OCI-LY7 (cell line): ENCODE measurements at regions not wholly inside any gene's neighbourhood (a gene's known extent, or its start where the extent isn't known, plus 50 kb on each side); places are given as distances from the start of the nearest gene placed in this dataset.

ENCODE experiments used
- BruUV-seq: library from RNA; stranded (reverse); fragments of 400-500 nt; replicated peaks from 2 replicates; lab custom pipeline; 2021; lab: Mats Ljungman, UMichigan
- CTCF ChIA-PET: fragments of 300-600 bp; sonication (Branson Sonifier 250); formaldehyde crosslinking; loops from one replicate; lab custom pipeline; 2022; ENCODE audit warnings: antibody characterized with exemption; ENCODE audit not compliant: unreplicated experiment; lab: Charles Lee
- POLR2A ChIA-PET: fragments of 300-600 bp; sonication (Branson Sonifier 250); formaldehyde crosslinking; loops from one replicate; lab custom pipeline; 2022; ENCODE audit warnings: antibody characterized with exemption; lab: Charles Lee
- DNase-seq: peaks from one replicate; pipeline ENCODE4 v3.0.0-alpha.2; 2015; ENCODE audit warnings: low spot score
- H2AFZ ChIP-seq: fragments of 200-600 bp; sonication (generic), shearing (Covaris generic); 2 replicates; pipeline ENCODE4 v1.6.1; 2014; ENCODE audit warnings: mild to moderate bottlenecking, antibody characterized with exemption, low read length, moderate library complexity
- H3K27ac ChIP-seq: fragments of 200-600 bp; sonication (generic); 2 replicates; pipeline ENCODE4 v1.5.1; 2014; ENCODE audit warnings: mixed run types, low read depth, mild to moderate bottlenecking, moderate library complexity, low read length, inconsistent platforms; ENCODE audit not compliant: poor library complexity, severe bottlenecking
- H3K36me3 ChIP-seq: fragments of 200-600 bp; sonication (generic); 2 replicates; pipeline ENCODE4 v1.6.1; 2014; ENCODE audit warnings: mild to moderate bottlenecking, antibody characterized with exemption, low read length, moderate library complexity, mixed read lengths; ENCODE audit not compliant: insufficient read depth
- H3K4me1 ChIP-seq: fragments of 200-600 bp; sonication (generic); 2 replicates; pipeline ENCODE4 v1.5.1; 2014; ENCODE audit warnings: mild to moderate bottlenecking, low read length; ENCODE audit not compliant: insufficient read depth, poor library complexity, severe bottlenecking
- H3K4me2 ChIP-seq: fragments of 200-600 bp; sonication (generic); 2 replicates; pipeline ENCODE4 v1.6.1; 2014; ENCODE audit warnings: mild to moderate bottlenecking, low read length
- H3K4me3 ChIP-seq: fragments of 200-600 bp; sonication (generic); 2 replicates; pipeline ENCODE4 v1.5.1; 2014; ENCODE audit warnings: mild to moderate bottlenecking, low read depth, low read length; ENCODE audit not compliant: poor library complexity, severe bottlenecking
- H3K79me2 ChIP-seq: fragments of 200-600 bp; sonication (generic); 2 replicates; pipeline ENCODE4 v1.6.1; 2016; ENCODE audit warnings: low read depth, mild to moderate bottlenecking, low read length, moderate library complexity, mixed read lengths; ENCODE audit not compliant: insufficient read depth
- H3K9me2 ChIP-seq: fragments of 200-600 bp; sonication (generic); 2 replicates; pipeline ENCODE4 v1.6.1; 2016; ENCODE audit warnings: mild to moderate bottlenecking, low read length, mixed read lengths; ENCODE audit not compliant: insufficient read depth
- H3K9me3 ChIP-seq: fragments of 200-600 bp; sonication (generic); 2 replicates; pipeline ENCODE4 v1.6.1; 2014; ENCODE audit warnings: mild to moderate bottlenecking, mixed run types, low read length, mixed read lengths
- H4K20me1 ChIP-seq: fragments of 200-600 bp; sonication (generic); 2 replicates; pipeline ENCODE4 v1.6.1; 2014; ENCODE audit warnings: mild to moderate bottlenecking, antibody characterized with exemption, low read length, moderate library complexity, mixed read lengths; ENCODE audit not compliant: insufficient read depth
- CTCF ChIP-seq: fragments of 200-600 bp; sonication (generic); conservative IDR thresholded peaks from 2 replicates; pipeline ENCODE4 v1.5.1; 2014; ENCODE audit warnings: mild to moderate bottlenecking, antibody characterized with exemption, low read length, moderate library complexity, mixed read lengths
- EZH2phosphoT487 ChIP-seq: fragments of 200-600 bp; sonication (generic); IDR thresholded peaks from 2 replicates; pipeline ENCODE4 v1.6.1; 2018; ENCODE audit warnings: low read depth, borderline replicate concordance, mild to moderate bottlenecking, mixed run types, antibody characterized with exemption, low read length, moderate library complexity, mixed read lengths
- intact Hi-C: fragments of 100-400 bp; cut with micrococcal nuclease; formaldehyde crosslinking; loops from one replicate; pipeline ENCODE4 v1.10.0; 2022; ENCODE audit not compliant: unreplicated experiment

DNA sequence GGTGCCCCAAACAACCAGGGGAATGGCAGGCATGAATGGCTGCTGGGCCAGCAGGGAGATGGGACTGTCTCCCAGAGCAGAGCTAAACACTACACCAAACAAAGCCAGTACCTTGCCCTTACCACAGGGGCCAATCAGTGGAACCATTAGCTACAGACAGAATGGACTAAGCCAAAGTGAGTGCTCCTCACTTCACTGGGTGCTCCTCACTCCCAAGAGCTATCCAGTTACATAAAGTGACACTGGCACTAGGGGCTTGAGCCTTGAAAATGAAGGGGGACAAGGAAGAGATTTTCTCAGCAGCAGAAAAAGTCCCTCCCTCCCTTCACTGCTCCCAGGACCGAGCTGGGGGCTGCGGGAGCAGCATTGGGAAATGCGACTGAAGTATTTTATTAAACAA lies 110.9 kb upstream of the SHB start:
- Histone ChIP-seq H4K20me1 (no peaks in the 10 kb centered on the region), H3K4me3 (no peak overlapping the region), H3K4me1 (no peaks in the 10 kb centered on the region), H3K79me2 (no peaks in the 10 kb centered on the region), H2AFZ (no peak overlapping the region), H3K4me2 (no peak overlapping the region), H3K9me2 (no peaks in the 10 kb centered on the region), H3K9me3 (no peaks in the 10 kb centered on the region), H3K27ac (no peak overlapping the region), H3K36me3 (no peaks in the 10 kb centered on the region)
- DNase-seq: no peak
- CTCF ChIA-PET: no interaction called here
- POLR2A ChIA-PET: no interaction called here
- intact Hi-C loops: loop anchor here (5.0 kb wide), 1 partner anchor 47 kb away; no protein-coding TSS in a partner anchor
- no peak for TF ChIP-seq EZH2phosphoT487
- TF ChIP-seq CTCF: no peak
- no TSS peak for BruUV-seq

- DNase-seq: no peak
- TF ChIP-seq EZH2phosphoT487 (no peak), CTCF (no peak)
- no TSS peak for BruUV-seq
- POLR2A ChIA-PET: no interaction called here
- Histone ChIP-seq H3K79me2 (no peaks in the 10 kb centered on the region), H3K4me3 (no peak overlapping the region), H3K9me3 (no peaks in the 10 kb centered on the region), H3K4me1 (no peaks in the 10 kb centered on the region), H3K27ac (no peak overlapping the region), H4K20me1 (no peaks in the 10 kb centered on the region), H3K9me2 (no peaks in the 10 kb centered on the region), H3K36me3 (no peaks in the 10 kb centered on the region), H2AFZ (no peak overlapping the region), H3K4me2 (no peak overlapping the region)
- intact Hi-C loops: loop anchor here (5.0 kb wide), 1 partner anchor 49 kb away; no protein-coding TSS in a partner anchor
- CTCF ChIA-PET: no interaction called here
These were observed 109.2 kb upstream of the SHB start for GRCh38 chr9:38178237-38178636.

DNA sequence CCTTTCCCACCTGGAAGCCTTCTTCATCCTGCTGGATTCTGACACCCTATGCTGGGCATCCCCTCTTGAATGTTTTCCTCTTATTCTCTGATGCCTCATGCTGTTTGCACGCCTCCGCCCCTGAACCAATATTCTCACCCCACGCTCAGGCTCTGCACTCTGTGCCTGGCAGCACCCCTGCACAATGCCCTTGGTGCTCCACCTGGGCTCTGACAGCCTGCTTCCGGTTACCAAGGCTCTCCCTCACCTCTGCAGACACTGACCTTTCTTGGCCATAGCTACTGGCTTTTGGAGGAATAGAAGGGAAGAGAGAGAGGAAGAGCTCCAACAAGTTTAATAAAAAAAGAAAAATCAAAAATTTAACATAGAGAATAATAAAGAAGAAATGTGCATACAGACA lies 108.7 kb upstream of the SHB start:
- Histone ChIP-seq H3K36me3 (no peaks in the 10 kb centered on the region), H3K4me3 (no peak overlapping the region), H3K4me1 (no peaks in the 10 kb centered on the region), H3K79me2 (no peaks in the 10 kb centered on the region), H3K27ac (no peak overlapping the region), H2AFZ (no peak overlapping the region), H3K9me2 (no peaks in the 10 kb centered on the region), H3K9me3 (no peaks in the 10 kb centered on the region), H3K4me2 (no peak overlapping the region), H4K20me1 (no peaks in the 10 kb centered on the region)
- BruUV-seq: no TSS peak
- intact Hi-C loops: loop anchor here (5.0 kb wide), 1 partner anchor 50 kb away; no protein-coding TSS in a partner anchor
- ChIA-PET POLR2A (no interaction called here), CTCF (no interaction called here)
- DNase-seq: no peak
- TF ChIP-seq EZH2phosphoT487 (no peak), CTCF (no peak)
